AG04449 (cell line): ENCODE measurements at regions not wholly inside any gene's neighbourhood (a gene's known extent, or its start where the extent isn't known, plus 50 kb on each side); places are given as distances from the start of the nearest gene placed in this dataset.
"Not testable (repeated sequence)": the region's sequence is repeated elsewhere in the genome, so short reads cannot be mapped to it uniquely, and the experiment has no call there.

Experiments
- CTCF ChIA-PET: fragments of 350-600 bp; formaldehyde crosslinking; extraction: SDS; loops from one replicate; lab custom pipeline; 2021; ENCODE audit warnings: antibody characterized with exemption; lab: Yijun Ruan, JAX
- POLR2A ChIA-PET: fragments of 400-600, 350-600 bp; formaldehyde crosslinking; extraction: SDS; loops from one replicate; lab custom pipeline; 2020; ENCODE audit warnings: antibody characterized with exemption, inconsistent platforms; lab: Yijun Ruan, JAX
- DNase-seq: peaks from one replicate; pipeline ENCODE4 v3.0.0-alpha.2; 2010; ENCODE audit warnings: low read depth, low spot score
- H3K4me3 ChIP-seq: 2 replicates; pipeline ENCODE4 v1.5.1; 2011; ENCODE audit warnings: low read depth, mild to moderate bottlenecking, control low read depth, low read length
- TF ChIP-seq, protein P1 (sequence below): IDR thresholded peaks from one replicate; pipeline ENCODE4 v1.5.1; 2011; ENCODE audit warnings: mild to moderate bottlenecking, moderate library complexity, low read length, control low read depth, inconsistent platforms; ENCODE audit not compliant: insufficient read depth; ENCODE audit errors: missing control alignments

GRCh38 chr1:178652506-178653490, 72.2 kb upstream of the RALGPS2 start:
- no peak overlapping the region for H3K4me3 ChIP-seq
- ChIA-PET CTCF (interaction anchor here (1.0 to 2.3 kb wide), 3 partner anchors 12 to 350 kb away, joined by 3 to 8 read pairs (median 4); no protein-coding TSS in a partner anchor), POLR2A (interaction anchor here (0.7 kb wide), 1 partner anchor 36 kb away, joined by 3 read pairs; no protein-coding TSS in a partner anchor)
- DNase-seq, result no peak
- TF ChIP-seq, protein P1, sequence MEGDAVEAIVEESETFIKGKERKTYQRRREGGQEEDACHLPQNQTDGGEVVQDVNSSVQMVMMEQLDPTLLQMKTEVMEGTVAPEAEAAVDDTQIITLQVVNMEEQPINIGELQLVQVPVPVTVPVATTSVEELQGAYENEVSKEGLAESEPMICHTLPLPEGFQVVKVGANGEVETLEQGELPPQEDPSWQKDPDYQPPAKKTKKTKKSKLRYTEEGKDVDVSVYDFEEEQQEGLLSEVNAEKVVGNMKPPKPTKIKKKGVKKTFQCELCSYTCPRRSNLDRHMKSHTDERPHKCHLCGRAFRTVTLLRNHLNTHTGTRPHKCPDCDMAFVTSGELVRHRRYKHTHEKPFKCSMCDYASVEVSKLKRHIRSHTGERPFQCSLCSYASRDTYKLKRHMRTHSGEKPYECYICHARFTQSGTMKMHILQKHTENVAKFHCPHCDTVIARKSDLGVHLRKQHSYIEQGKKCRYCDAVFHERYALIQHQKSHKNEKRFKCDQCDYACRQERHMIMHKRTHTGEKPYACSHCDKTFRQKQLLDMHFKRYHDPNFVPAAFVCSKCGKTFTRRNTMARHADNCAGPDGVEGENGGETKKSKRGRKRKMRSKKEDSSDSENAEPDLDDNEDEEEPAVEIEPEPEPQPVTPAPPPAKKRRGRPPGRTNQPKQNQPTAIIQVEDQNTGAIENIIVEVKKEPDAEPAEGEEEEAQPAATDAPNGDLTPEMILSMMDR, result no peak

- POLR2A ChIA-PET, result no interaction called here
- CTCF ChIA-PET, result interaction anchor here (0.9 kb wide), 1 partner anchor 116 kb away, joined by 4 read pairs; no protein-coding TSS in a partner anchor
- TF ChIP-seq, protein P1, result no peak
- no peak overlapping the region for H3K4me3 ChIP-seq
- no peak for DNase-seq
Observed at GRCh38 chr1:178659789-178660208, 65.2 kb upstream of the RALGPS2 start.

GRCh38 chr1:178660461-178660860, 64.6 kb upstream of the RALGPS2 start:
- TF ChIP-seq, protein P1, result no peak
- ChIA-PET CTCF (no interaction called here), POLR2A (no interaction called here)
- no peak overlapping the region for H3K4me3 ChIP-seq
- DNase-seq, result no peak

DNA sequence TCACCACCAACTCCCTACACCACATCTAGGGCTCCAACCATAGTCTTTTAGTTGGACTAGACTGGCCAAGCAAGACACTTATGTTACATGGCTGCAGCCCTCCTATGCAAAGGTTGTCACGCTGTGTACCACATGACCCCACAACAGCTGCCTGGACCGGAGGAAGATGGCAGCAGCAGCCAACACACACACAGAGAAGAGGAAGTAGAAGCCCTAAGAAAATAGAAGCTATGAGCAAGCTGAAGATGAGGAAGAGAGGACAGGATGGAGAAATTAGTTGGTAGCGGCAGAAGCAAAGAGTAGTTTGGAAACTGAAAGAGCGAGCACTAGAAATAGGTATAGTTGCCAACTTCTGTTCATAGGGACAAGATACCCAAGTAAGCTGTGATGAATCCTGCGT, 60.8 kb upstream of the RALGPS2 start:
- ChIA-PET CTCF (interaction anchor here (0.7 to 1.1 kb wide), 2 partner anchors 8 to 12 kb away, joined by 3 to 4 read pairs; no protein-coding TSS in a partner anchor), POLR2A (no interaction called here)
- no peak overlapping the region for H3K4me3 ChIP-seq
- TF ChIP-seq, protein P1, result no peak
- DNase-seq, result no peak

GRCh38 chr1:178665579-178665978, 59.5 kb upstream of the RALGPS2 start:
- no peak for DNase-seq
- TF ChIP-seq, protein P1, result no peak
- no peak overlapping the region for H3K4me3 ChIP-seq
- POLR2A ChIA-PET, result no interaction called here
- CTCF ChIA-PET, result interaction anchor here (1.5 kb wide), 1 partner anchor 14 kb away, joined by 4 read pairs; no protein-coding TSS in a partner anchor

DNA sequence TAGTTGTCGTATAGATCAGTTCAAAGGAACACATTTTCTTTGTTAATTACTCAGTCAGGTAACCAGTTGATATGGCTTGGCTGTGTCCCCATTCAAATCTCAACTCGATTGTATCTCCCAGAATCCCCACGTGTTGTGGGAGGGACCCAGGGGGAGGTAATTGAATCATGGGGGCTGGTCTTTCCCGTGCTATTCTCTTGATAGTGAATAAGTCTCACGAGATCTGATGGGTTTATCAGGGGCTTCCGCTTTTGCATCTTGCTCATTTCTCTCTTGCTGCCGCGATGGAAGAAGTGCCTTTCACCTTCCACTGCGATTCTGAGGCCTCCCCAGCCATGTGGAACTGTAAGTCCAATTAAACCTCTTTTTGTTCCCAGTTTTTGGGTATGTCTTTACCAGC, 58.2 kb upstream of the RALGPS2 start:
- POLR2A ChIA-PET, H3K4me3 ChIP-seq, DNase-seq: not testable (repeated sequence)
- CTCF ChIA-PET, result interaction anchor here (1.5 kb wide), 1 partner anchor 13 kb away, joined by 4 read pairs; no protein-coding TSS in a partner anchor
